ENCODE measurements at regions not wholly inside any gene's neighbourhood (a gene's known extent, or its start where the extent isn't known, plus 50 kb on each side); places are given as distances from the start of the nearest gene placed in this dataset.

GRCh38 chr2:163906410-163906809 lies 170.6 kb upstream of the FIGN start:
- TF ChIP-seq RXRA (IDR thresholded peaks at IDR 0.05; ENCODE audit: borderline replicate concordance, low read depth) = no peak
- no peak for TF ChIP-seq CTCF (IDR thresholded peaks at IDR 0.05)
- no peak for TF ChIP-seq MAX (IDR thresholded peaks at IDR 0.05; ENCODE audit: low read depth)
- TF ChIP-seq EP300 (IDR thresholded peaks at IDR 0.05; ENCODE audit: borderline replicate concordance in 1 of 2, low read depth in 1 of 2, low read length in 1 of 2) = no peak
- TF ChIP-seq POLR2AphosphoS5 (IDR thresholded peaks at IDR 0.05; ENCODE audit: low read depth, low read length) = no peak
- no peak for TF ChIP-seq CHD2 (IDR thresholded peaks at IDR 0.05; ENCODE audit: low read length, partially characterized antibody)
- TF ChIP-seq RFX5 (IDR thresholded peaks at IDR 0.05; ENCODE audit: low read length) = no peak
- TF ChIP-seq TCF12 (IDR thresholded peaks at IDR 0.05) = no peak
- no peak for TF ChIP-seq RCOR1 (IDR thresholded peaks at IDR 0.05; ENCODE audit: low read length)
- TF ChIP-seq TEAD4 (IDR thresholded peaks at IDR 0.05; ENCODE audit: borderline replicate concordance, insufficient read depth) = no peak
- no peak for TF ChIP-seq REST (IDR thresholded peaks at IDR 0.05; ENCODE audit: low read depth, low read length)

Measured in SK-N-SH (cell line).